ENCODE measurements at regions not wholly inside any gene's neighbourhood (a gene's known extent, or its start where the extent isn't known, plus 50 kb on each side); places are given as distances from the start of the nearest gene placed in this dataset.
A peak's percentile ranks its signal among the peaks of the same experiment; 100 is the strongest.

DNA sequence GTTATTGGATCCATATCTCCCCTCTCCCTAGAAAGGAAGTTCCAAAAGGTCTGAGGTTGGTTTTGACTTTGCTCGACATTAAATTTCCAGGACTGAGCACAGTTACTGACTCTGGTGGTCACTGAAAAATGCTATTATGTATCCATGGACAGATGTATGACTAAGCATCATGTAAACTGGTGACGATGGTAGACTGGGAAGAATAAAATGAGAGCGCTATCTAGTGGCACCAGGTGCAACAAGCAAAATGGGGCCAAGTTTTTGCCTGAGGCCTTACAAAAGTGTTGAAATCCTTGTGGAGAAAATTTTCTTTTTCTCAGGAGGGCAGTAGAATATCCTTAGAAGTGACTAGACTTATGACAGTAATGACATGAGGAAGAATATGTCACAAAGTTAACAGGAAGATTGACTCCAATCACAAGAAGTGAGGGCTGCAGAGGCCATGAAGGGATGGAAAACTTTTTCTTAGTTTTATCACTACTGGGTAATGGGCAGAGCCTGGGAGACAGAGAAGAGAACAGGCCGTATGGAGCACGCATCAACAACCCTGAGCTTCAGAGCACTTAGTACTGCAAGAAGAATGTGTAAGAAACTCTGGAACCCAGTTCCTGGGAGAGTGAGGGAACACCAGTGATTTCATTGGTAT is 88.9 kb upstream of the ELOVL5 start:
- H3K4me1 ChIP-seq, result no peaks in the 10 kb centered on the region
- DNase-seq, result peak; percentile 21
- TF ChIP-seq CTCF (IDR thresholded peaks at IDR 0.05), result peak; percentile 35
- no peaks in the 10 kb centered on the region for H3K27me3 ChIP-seq
- H3K4me3 ChIP-seq, result no peak overlapping the region
- no peak overlapping the region for H3K9ac ChIP-seq (ENCODE audit: low read depth in 2 of 2, low read length in 2 of 2)
- intact Hi-C loops (cut with DNase I), result no loop called here
- no peak overlapping the region for H3K27ac ChIP-seq
- H3K36me3 ChIP-seq, result no peaks in the 10 kb centered on the region
- no peaks in the 10 kb centered on the region for H3K9me3 ChIP-seq

- no peak for TF ChIP-seq CTCF (IDR thresholded peaks at IDR 0.05)
- H3K9ac ChIP-seq (ENCODE audit: low read depth in 2 of 2, low read length in 2 of 2), result no peak overlapping the region
- no peak overlapping the region for H3K4me3 ChIP-seq
- no peaks in the 10 kb centered on the region for H3K9me3 ChIP-seq
- intact Hi-C loops (cut with DNase I), result no loop called here
- no peaks in the 10 kb centered on the region for H3K36me3 ChIP-seq
- no peaks in the 10 kb centered on the region for H3K27me3 ChIP-seq
- no peak overlapping the region for H3K27ac ChIP-seq
- no peaks in the 10 kb centered on the region for H3K4me1 ChIP-seq
- no peak for DNase-seq
These were observed 88.0 kb upstream of the ELOVL5 start for GRCh38 chr6:53436526-53437303.

DNA sequence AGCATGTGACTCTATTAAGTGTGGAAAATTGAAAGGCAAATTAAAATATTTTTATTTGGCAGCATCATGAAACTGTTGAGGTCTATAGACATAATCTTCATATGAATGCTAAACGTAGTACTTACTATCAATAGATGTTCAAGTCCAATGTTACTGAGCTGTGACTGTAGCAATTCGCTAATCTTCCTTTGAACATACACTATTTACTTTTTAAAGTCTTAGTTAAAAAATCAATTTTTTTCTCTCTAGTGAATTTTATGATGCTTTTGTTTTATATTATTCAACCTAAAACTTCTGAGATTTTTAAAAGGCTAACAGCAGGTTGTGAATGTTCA is 85.2 kb upstream of the ELOVL5 start:
- no peaks in the 10 kb centered on the region for H3K9me3 ChIP-seq
- no peak for DNase-seq
- intact Hi-C loops (cut with DNase I), result no loop called here
- no peaks in the 10 kb centered on the region for H3K27me3 ChIP-seq
- H3K36me3 ChIP-seq, result no peaks in the 10 kb centered on the region
- H3K27ac ChIP-seq, result no peak overlapping the region
- H3K4me3 ChIP-seq, result no peak overlapping the region
- H3K4me1 ChIP-seq, result no peaks in the 10 kb centered on the region
- no peak overlapping the region for H3K9ac ChIP-seq (ENCODE audit: low read depth in 2 of 2, low read length in 2 of 2)
- no peak for TF ChIP-seq CTCF (IDR thresholded peaks at IDR 0.05)

GRCh38 chr6:53433261-53433950 is 84.7 kb upstream of the ELOVL5 start:
- intact Hi-C loops (cut with DNase I), result no loop called here
- H3K9me3 ChIP-seq, result no peaks in the 10 kb centered on the region
- no peaks in the 10 kb centered on the region for H3K27me3 ChIP-seq
- H3K4me3 ChIP-seq, result no peak overlapping the region
- no peak for DNase-seq
- no peak overlapping the region for H3K27ac ChIP-seq
- no peaks in the 10 kb centered on the region for H3K36me3 ChIP-seq
- no peaks in the 10 kb centered on the region for H3K4me1 ChIP-seq
- TF ChIP-seq CTCF (IDR thresholded peaks at IDR 0.05), result no peak
- H3K9ac ChIP-seq (ENCODE audit: low read depth in 2 of 2, low read length in 2 of 2), result no peak overlapping the region

GRCh38 chr6:53432318-53433161 is 83.8 kb upstream of the ELOVL5 start:
- no peaks in the 10 kb centered on the region for H3K4me1 ChIP-seq
- no peak overlapping the region for H3K9ac ChIP-seq (ENCODE audit: low read depth in 2 of 2, low read length in 2 of 2)
- H3K36me3 ChIP-seq, result no peaks in the 10 kb centered on the region
- intact Hi-C loops (cut with DNase I), result no loop called here
- no peak overlapping the region for H3K27ac ChIP-seq
- H3K4me3 ChIP-seq, result no peak overlapping the region
- TF ChIP-seq CTCF (IDR thresholded peaks at IDR 0.05), result no peak
- no peaks in the 10 kb centered on the region for H3K9me3 ChIP-seq
- no peak for DNase-seq
- no peaks in the 10 kb centered on the region for H3K27me3 ChIP-seq
